Bronchial epithelial cell (primary cell): ENCODE measurements at regions not wholly inside any gene's neighbourhood (a gene's known extent, or its start where the extent isn't known, plus 50 kb on each side); places are given as distances from the start of the nearest gene placed in this dataset.

Experiments used
- DNase-seq: peaks from one replicate; pipeline ENCODE4 v3.0.0-alpha.2; 2010; ENCODE audit warnings: low read depth
- FAIRE-seq: peaks from 2 replicates; lab custom pipeline; 2011; peaks lifted over from hg19 to GRCh38; lab: Jason Lieb, UNC
- H3K27me3 ChIP-seq: 2 replicates; pipeline ENCODE4 v1.5.1; 2011; ENCODE audit warnings: low read length; ENCODE audit not compliant: control insufficient read depth, insufficient read depth
- H3K36me3 ChIP-seq: 2 replicates; pipeline ENCODE4 v1.5.1; 2011; ENCODE audit warnings: low read length; ENCODE audit not compliant: control insufficient read depth, insufficient read depth
- H3K4me3 ChIP-seq: 2 replicates; pipeline ENCODE4 v1.5.1; 2011; ENCODE audit warnings: mild to moderate bottlenecking, low read depth, low read length, control low read depth
- TF ChIP-seq, protein P1 (sequence below): IDR thresholded peaks from 2 replicates; pipeline ENCODE4 v1.5.1; 2011; ENCODE audit warnings: mild to moderate bottlenecking, moderate library complexity, low read length, control low read depth, inconsistent platforms; ENCODE audit not compliant: insufficient read depth, severe bottlenecking

DNA sequence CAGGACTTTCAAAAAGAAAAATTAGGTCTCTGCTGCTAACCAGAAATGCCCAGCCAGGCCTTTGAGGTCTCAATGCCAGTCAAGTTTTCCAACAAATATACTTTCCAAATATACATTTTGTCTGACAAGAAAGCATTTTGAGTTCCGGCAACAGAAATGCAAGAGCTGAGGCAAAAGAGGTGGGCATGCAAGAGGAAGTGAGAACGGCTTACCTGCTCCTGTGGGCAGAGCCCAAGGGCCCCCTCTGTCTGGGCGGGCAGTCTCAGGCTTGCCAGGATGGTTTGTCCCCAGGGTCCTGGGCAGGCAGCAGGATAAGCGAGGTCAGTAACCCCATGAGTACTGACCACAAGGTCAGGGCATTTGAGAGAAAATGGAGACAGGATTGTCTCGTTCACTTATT lies 136.1 kb upstream of the TOPAZ1 start:
- TF ChIP-seq, protein P1, sequence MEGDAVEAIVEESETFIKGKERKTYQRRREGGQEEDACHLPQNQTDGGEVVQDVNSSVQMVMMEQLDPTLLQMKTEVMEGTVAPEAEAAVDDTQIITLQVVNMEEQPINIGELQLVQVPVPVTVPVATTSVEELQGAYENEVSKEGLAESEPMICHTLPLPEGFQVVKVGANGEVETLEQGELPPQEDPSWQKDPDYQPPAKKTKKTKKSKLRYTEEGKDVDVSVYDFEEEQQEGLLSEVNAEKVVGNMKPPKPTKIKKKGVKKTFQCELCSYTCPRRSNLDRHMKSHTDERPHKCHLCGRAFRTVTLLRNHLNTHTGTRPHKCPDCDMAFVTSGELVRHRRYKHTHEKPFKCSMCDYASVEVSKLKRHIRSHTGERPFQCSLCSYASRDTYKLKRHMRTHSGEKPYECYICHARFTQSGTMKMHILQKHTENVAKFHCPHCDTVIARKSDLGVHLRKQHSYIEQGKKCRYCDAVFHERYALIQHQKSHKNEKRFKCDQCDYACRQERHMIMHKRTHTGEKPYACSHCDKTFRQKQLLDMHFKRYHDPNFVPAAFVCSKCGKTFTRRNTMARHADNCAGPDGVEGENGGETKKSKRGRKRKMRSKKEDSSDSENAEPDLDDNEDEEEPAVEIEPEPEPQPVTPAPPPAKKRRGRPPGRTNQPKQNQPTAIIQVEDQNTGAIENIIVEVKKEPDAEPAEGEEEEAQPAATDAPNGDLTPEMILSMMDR = no peak
- no peaks in the 10 kb centered on the region for H3K27me3 ChIP-seq
- no peaks in the 10 kb centered on the region for H3K36me3 ChIP-seq
- no peak overlapping the region for H3K4me3 ChIP-seq
- no peak for DNase-seq
- FAIRE-seq = no peak

DNA sequence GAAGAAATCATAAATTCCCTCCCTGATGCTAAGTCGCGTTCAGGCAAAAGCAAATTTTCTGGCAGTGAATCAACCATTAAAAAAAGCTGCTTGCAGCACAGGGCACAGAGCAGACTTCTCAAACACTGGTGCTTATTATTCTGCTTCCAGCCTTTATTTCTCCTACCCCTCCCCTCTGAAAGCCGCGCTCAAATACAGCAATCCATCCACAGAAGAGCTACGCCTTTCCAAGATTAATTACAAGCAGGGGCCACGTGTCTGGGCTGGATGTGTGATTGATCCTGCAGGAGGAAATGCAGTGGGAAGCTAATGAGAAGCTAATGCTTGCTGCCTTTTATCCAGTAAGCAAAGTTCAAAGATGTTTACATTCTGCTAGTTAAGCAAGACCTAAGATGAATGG lies 134.9 kb upstream of the TOPAZ1 start:
- DNase-seq (no peak), FAIRE-seq (no peak)
- Histone ChIP-seq H3K36me3 (no peaks in the 10 kb centered on the region), H3K27me3 (no peaks in the 10 kb centered on the region), H3K4me3 (no peak overlapping the region)
- TF ChIP-seq, protein P1 = no peak

DNA sequence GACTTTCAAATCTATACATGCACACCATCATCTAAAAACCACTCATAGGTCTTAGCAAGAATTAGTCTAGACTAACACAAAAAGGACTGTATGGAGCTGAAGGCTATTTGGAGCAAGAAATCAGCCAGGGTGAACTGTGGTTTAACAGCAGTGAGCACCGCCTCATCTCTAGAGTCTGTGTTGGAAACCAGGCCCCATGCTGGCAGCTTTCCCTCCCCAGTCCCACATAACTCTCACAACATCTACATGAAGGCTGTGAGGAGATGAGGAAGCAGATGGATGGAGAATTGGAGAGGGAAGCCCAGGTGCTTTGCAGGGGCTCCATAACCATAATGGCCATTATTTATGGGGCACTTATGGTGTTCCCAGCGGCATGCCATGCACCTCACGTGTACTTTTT lies 133.2 kb upstream of the TOPAZ1 start:
- Histone ChIP-seq H3K36me3 (no peaks in the 10 kb centered on the region), H3K4me3 (no peak overlapping the region), H3K27me3 (no peaks in the 10 kb centered on the region)
- DNase-seq (no peak), FAIRE-seq (no peak)
- TF ChIP-seq, protein P1 = no peak

GRCh38 chr3:44109771-44110361 lies 131.8 kb upstream of the TOPAZ1 start:
- Histone ChIP-seq H3K27me3 (no peaks in the 10 kb centered on the region), H3K4me3 (no peak overlapping the region), H3K36me3 (no peaks in the 10 kb centered on the region)
- FAIRE-seq = no peak
- TF ChIP-seq, protein P1 = no peak
- no peak for DNase-seq

- Histone ChIP-seq H3K36me3 (no peaks in the 10 kb centered on the region), H3K4me3 (no peak overlapping the region), H3K27me3 (no peaks in the 10 kb centered on the region)
- no peak for FAIRE-seq
- TF ChIP-seq, protein P1 = no peak
- DNase-seq = no peak
These were observed 131.0 kb upstream of the TOPAZ1 start for GRCh38 chr3:44110648-44111047.

GRCh38 chr3:44111482-44111881 lies 130.2 kb upstream of the TOPAZ1 start:
- Histone ChIP-seq H3K27me3 (no peaks in the 10 kb centered on the region), H3K4me3 (no peak overlapping the region), H3K36me3 (no peaks in the 10 kb centered on the region)
- no peak for DNase-seq
- TF ChIP-seq, protein P1 = no peak
- no peak for FAIRE-seq
